ENCODE measurements at regions not wholly inside any gene's neighbourhood (a gene's known extent, or its start where the extent isn't known, plus 50 kb on each side); places are given as distances from the start of the nearest gene placed in this dataset.

DNA sequence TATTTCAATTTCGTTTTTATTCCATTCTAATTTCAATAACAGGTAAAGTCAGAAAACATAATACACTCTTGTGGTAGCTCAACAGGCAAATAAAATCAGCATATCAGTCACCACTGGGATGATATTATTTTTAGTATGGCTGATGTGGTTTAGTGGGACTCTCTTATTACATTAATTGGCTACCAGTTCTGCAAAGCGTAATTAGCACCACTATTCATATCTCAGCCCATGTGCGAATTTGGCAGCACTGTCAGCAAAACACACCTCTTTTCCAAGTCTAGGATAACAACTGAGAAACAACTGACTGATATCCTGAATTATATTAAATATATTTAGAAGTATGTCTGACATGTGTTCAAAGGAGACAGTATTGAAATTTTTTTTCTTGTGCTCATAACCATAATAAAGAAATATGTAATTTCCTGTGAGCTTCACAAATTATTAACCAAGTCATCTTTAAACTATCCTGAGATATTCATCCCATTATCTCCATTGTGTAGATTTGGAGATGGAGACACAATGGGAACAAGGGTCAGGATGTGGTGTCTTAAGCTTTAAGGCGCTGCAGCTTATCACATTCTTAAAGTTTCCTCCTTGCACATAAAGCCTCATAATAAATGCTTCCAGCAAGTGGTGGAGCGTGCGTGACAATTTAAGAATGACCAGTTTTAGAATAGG, 212.4 kb downstream of the TLE1 start:
- WGBS: 100% methylated on average over 2 of the region's 6 CpGs
- Histone ChIP-seq H3K79me1 (replicated peaks; ENCODE audit: low read length, poor library complexity, severe bottlenecking) (no peaks in the 10 kb centered on the region), H3K18ac (ENCODE audit: low read depth in 1 of 2, low read length in 2 of 2) (no peak overlapping the region)

GRCh38 chr9:81474792-81475191, 214.6 kb downstream of the TLE1 start:
- 94% methylated on average over 5 of the region's 5 CpGs for WGBS
- H3K4me1 ChIP-seq (ENCODE audit: control insufficient read depth, insufficient read depth, low read depth, low read length): no peaks in the 10 kb centered on the region
- no peaks in the 10 kb centered on the region for H3K9me3 ChIP-seq (ENCODE audit: control insufficient read depth, low read length)
- no peak for DNase-seq
- H2AK5ac ChIP-seq (ENCODE audit: low read length, severe bottlenecking): no peak overlapping the region
- no peaks in the 10 kb centered on the region for H3K36me3 ChIP-seq (ENCODE audit: control insufficient read depth in 1 of 2, insufficient read depth in 2 of 2, low read depth in 1 of 2, low read length in 2 of 2)
- H3K27me3 ChIP-seq (ENCODE audit: control insufficient read depth in 1 of 2, insufficient read depth in 1 of 2, low read length in 2 of 2): peaks cover 0 to 8% of the 10 kb centered on the region in 2 experiments
- no peak overlapping the region for H3K9ac ChIP-seq (ENCODE audit: low read length)
- H2AFZ ChIP-seq (ENCODE audit: low read depth, low read length): no peak overlapping the region
- no peak overlapping the region for H3K27ac ChIP-seq (ENCODE audit: low read length, poor library complexity, severe bottlenecking)
- H2BK5ac ChIP-seq (ENCODE audit: low read depth, low read length, poor library complexity, severe bottlenecking): no peak overlapping the region
- no peak overlapping the region for H3K23ac ChIP-seq (ENCODE audit: low read length in 2 of 2)
- H2BK120ac ChIP-seq (ENCODE audit: low read depth, low read length): no peak overlapping the region
- no peaks in the 10 kb centered on the region for H3K79me1 ChIP-seq (replicated peaks; ENCODE audit: low read length, poor library complexity, severe bottlenecking)
- no peak overlapping the region for H3K4me2 ChIP-seq (ENCODE audit: low read length, poor library complexity, severe bottlenecking)
- H3K4me3 ChIP-seq (ENCODE audit: insufficient read depth in 1 of 2, low read depth in 1 of 2, low read length in 2 of 2): no peak overlapping the region
- peak overlapping the region in 1 of 2 experiments; percentile 87 for H3K14ac ChIP-seq (ENCODE audit: low read length in 2 of 2)
- H3K18ac ChIP-seq (ENCODE audit: low read depth in 1 of 2, low read length in 2 of 2): peak overlapping the region; percentile 33 to 75
- no peak overlapping the region for H2BK15ac ChIP-seq (ENCODE audit: low read depth, poor library complexity, severe bottlenecking)
- peak overlapping the region; percentile 46 to 95 for H2BK12ac ChIP-seq (ENCODE audit: low read length in 2 of 2)
- H4K8ac ChIP-seq (ENCODE audit: low read length): no peak overlapping the region
- H3K4ac ChIP-seq (ENCODE audit: low read depth in 1 of 2, low read length in 2 of 2): no peak overlapping the region
- peak overlapping the region; percentile 56 for H4K91ac ChIP-seq (ENCODE audit: low read length)

More for the DNA sequence above, 212.4 kb downstream of the TLE1 start:
- Histone ChIP-seq H3K27me3 (ENCODE audit: control insufficient read depth in 1 of 2, insufficient read depth in 1 of 2, low read length in 2 of 2) (peaks cover 0 to 8% of the 10 kb centered on the region in 2 experiments), H3K4me2 (ENCODE audit: low read length, poor library complexity, severe bottlenecking) (no peak overlapping the region), H2BK15ac (ENCODE audit: low read depth, poor library complexity, severe bottlenecking) (no peak overlapping the region), H2BK5ac (ENCODE audit: low read depth, low read length, poor library complexity, severe bottlenecking) (no peak overlapping the region), H3K14ac (ENCODE audit: low read length in 2 of 2) (no peak overlapping the region), H2AFZ (ENCODE audit: low read depth, low read length) (no peak overlapping the region), H4K8ac (ENCODE audit: low read length) (no peak overlapping the region), H4K91ac (ENCODE audit: low read length) (no peak overlapping the region), H3K27ac (ENCODE audit: low read length, poor library complexity, severe bottlenecking) (no peak overlapping the region), H2BK120ac (ENCODE audit: low read depth, low read length) (no peak overlapping the region), H3K4me3 (ENCODE audit: insufficient read depth in 1 of 2, low read depth in 1 of 2, low read length in 2 of 2) (no peak overlapping the region), H2BK12ac (ENCODE audit: low read length in 2 of 2) (no peak overlapping the region), H3K23ac (ENCODE audit: low read length in 2 of 2) (no peak overlapping the region), H3K9ac (ENCODE audit: low read length) (no peak overlapping the region), H3K9me3 (ENCODE audit: control insufficient read depth, low read length) (no peaks in the 10 kb centered on the region), H3K4me1 (ENCODE audit: control insufficient read depth, insufficient read depth, low read depth, low read length) (no peaks in the 10 kb centered on the region), H3K36me3 (ENCODE audit: control insufficient read depth in 1 of 2, insufficient read depth in 2 of 2, low read depth in 1 of 2, low read length in 2 of 2) (no peaks in the 10 kb centered on the region), H2AK5ac (ENCODE audit: low read length, severe bottlenecking) (no peak overlapping the region), H3K4ac (ENCODE audit: low read depth in 1 of 2, low read length in 2 of 2) (no peak overlapping the region)
- no peak for DNase-seq

DNA sequence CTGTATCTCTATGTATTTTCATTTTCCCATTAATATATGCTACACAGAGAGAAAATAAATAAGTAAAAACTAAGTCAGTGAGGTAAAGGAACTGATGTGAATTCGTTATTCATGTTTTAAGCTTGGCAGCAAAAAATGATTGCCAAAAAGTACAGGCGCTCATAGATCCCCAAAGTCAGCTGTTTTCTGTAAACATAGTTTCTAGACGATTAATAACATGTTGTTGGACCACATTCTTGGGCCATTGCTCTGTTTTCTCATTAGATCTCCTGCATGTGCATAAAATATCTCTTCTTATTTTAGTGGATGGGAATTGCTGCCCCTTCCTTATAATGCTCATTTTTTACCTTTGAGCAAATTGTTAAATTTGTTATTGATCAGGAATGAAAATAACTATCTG, 215.2 kb downstream of the TLE1 start:
- no peak overlapping the region for H4K8ac ChIP-seq (ENCODE audit: low read length)
- 72% methylated on average over 2 of the region's 3 CpGs for WGBS
- H3K27ac ChIP-seq (ENCODE audit: low read length, poor library complexity, severe bottlenecking): no peak overlapping the region
- no peak overlapping the region for H3K14ac ChIP-seq (ENCODE audit: low read length in 2 of 2)
- H3K9me3 ChIP-seq (ENCODE audit: control insufficient read depth, low read length): no peaks in the 10 kb centered on the region
- no peak overlapping the region for H2BK12ac ChIP-seq (ENCODE audit: low read length in 2 of 2)
- H3K4me3 ChIP-seq (ENCODE audit: insufficient read depth in 1 of 2, low read depth in 1 of 2, low read length in 2 of 2): no peak overlapping the region
- peaks cover 0 to 8% of the 10 kb centered on the region in 2 experiments for H3K27me3 ChIP-seq (ENCODE audit: control insufficient read depth in 1 of 2, insufficient read depth in 1 of 2, low read length in 2 of 2)
- no peaks in the 10 kb centered on the region for H3K36me3 ChIP-seq (ENCODE audit: control insufficient read depth in 1 of 2, insufficient read depth in 2 of 2, low read depth in 1 of 2, low read length in 2 of 2)
- no peak overlapping the region for H3K9ac ChIP-seq (ENCODE audit: low read length)
- no peak overlapping the region for H2BK15ac ChIP-seq (ENCODE audit: low read depth, poor library complexity, severe bottlenecking)
- no peak overlapping the region for H2BK5ac ChIP-seq (ENCODE audit: low read depth, low read length, poor library complexity, severe bottlenecking)
- H2AFZ ChIP-seq (ENCODE audit: low read depth, low read length): no peak overlapping the region
- no peak overlapping the region for H3K4ac ChIP-seq (ENCODE audit: low read depth in 1 of 2, low read length in 2 of 2)
- H4K91ac ChIP-seq (ENCODE audit: low read length): no peak overlapping the region
- no peak overlapping the region for H2AK5ac ChIP-seq (ENCODE audit: low read length, severe bottlenecking)
- no peak overlapping the region for H3K23ac ChIP-seq (ENCODE audit: low read length in 2 of 2)
- no peak overlapping the region for H3K18ac ChIP-seq (ENCODE audit: low read depth in 1 of 2, low read length in 2 of 2)
- DNase-seq: no peak
- H2BK120ac ChIP-seq (ENCODE audit: low read depth, low read length): no peak overlapping the region
- no peaks in the 10 kb centered on the region for H3K79me1 ChIP-seq (replicated peaks; ENCODE audit: low read length, poor library complexity, severe bottlenecking)
- H3K4me1 ChIP-seq (ENCODE audit: control insufficient read depth, insufficient read depth, low read depth, low read length): no peaks in the 10 kb centered on the region
- no peak overlapping the region for H3K4me2 ChIP-seq (ENCODE audit: low read length, poor library complexity, severe bottlenecking)

DNA sequence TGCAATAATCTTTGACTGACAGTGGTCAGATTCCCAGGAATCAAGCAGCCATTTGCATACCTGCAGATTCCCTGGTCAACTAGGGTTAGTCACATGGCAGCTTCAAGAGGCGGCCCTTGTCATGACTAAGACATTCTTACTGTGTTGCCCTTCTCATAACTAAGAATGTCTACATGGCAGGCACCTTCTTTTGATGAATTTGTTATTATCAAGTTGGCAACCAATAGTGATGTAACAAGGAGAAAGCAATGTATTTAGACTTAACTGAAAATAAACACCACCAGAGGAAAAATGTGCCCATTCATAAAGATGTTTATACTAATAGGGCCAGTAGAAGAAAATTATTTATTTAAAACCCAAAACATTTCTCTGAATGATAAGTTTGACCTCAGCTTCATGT, 215.6 kb downstream of the TLE1 start:
- Histone ChIP-seq H4K91ac (ENCODE audit: low read length) (no peak overlapping the region), H3K14ac (ENCODE audit: low read length in 2 of 2) (no peak overlapping the region), H3K27ac (ENCODE audit: low read length, poor library complexity, severe bottlenecking) (no peak overlapping the region), H2BK120ac (ENCODE audit: low read depth, low read length) (no peak overlapping the region), H3K9ac (ENCODE audit: low read length) (no peak overlapping the region), H3K23ac (ENCODE audit: low read length in 2 of 2) (no peak overlapping the region), H3K4ac (ENCODE audit: low read depth in 1 of 2, low read length in 2 of 2) (no peak overlapping the region), H4K8ac (ENCODE audit: low read length) (no peak overlapping the region), H3K9me3 (ENCODE audit: control insufficient read depth, low read length) (no peaks in the 10 kb centered on the region), H3K4me2 (ENCODE audit: low read length, poor library complexity, severe bottlenecking) (no peak overlapping the region), H3K4me3 (ENCODE audit: insufficient read depth in 1 of 2, low read depth in 1 of 2, low read length in 2 of 2) (no peak overlapping the region), H3K27me3 (ENCODE audit: control insufficient read depth in 1 of 2, insufficient read depth in 1 of 2, low read length in 2 of 2) (peaks cover 0 to 8% of the 10 kb centered on the region in 2 experiments), H2BK5ac (ENCODE audit: low read depth, low read length, poor library complexity, severe bottlenecking) (no peak overlapping the region), H2BK12ac (ENCODE audit: low read length in 2 of 2) (no peak overlapping the region), H2AFZ (ENCODE audit: low read depth, low read length) (no peak overlapping the region), H2AK5ac (ENCODE audit: low read length, severe bottlenecking) (no peak overlapping the region), H3K18ac (ENCODE audit: low read depth in 1 of 2, low read length in 2 of 2) (peak overlapping the region in 1 of 2 experiments; percentile 56), H3K4me1 (ENCODE audit: control insufficient read depth, insufficient read depth, low read depth, low read length) (no peaks in the 10 kb centered on the region), H2BK15ac (ENCODE audit: low read depth, poor library complexity, severe bottlenecking) (no peak overlapping the region), H3K79me1 (replicated peaks; ENCODE audit: low read length, poor library complexity, severe bottlenecking) (no peaks in the 10 kb centered on the region), H3K36me3 (ENCODE audit: control insufficient read depth in 1 of 2, insufficient read depth in 2 of 2, low read depth in 1 of 2, low read length in 2 of 2) (no peaks in the 10 kb centered on the region)
- WGBS: 75% methylated on average over 1 of the region's 1 CpG
- no peak for DNase-seq

Data from mesenchymal stem cell (in vitro differentiated cells and primary cell).